Nephron (organoid): ENCODE measurements at regions not wholly inside any gene's neighbourhood (a gene's known extent, or its start where the extent isn't known, plus 50 kb on each side); places are given as distances from the start of the nearest gene placed in this dataset.

Experiments used
- H3K27ac Mint-ChIP-seq, 3 experiments: 2 replicates each; pipeline ENCODE4 v1.8.0; 2020; ENCODE audit warnings: mixed read lengths in 3 of 3, mild to moderate bottlenecking in 2 of 3, moderate library complexity in 1 of 3
- H3K27me3 Mint-ChIP-seq: 2 replicates; pipeline ENCODE4 v1.8.0; 2021; ENCODE audit warnings: low read depth, mild to moderate bottlenecking, moderate library complexity, mixed read lengths
- H3K36me3 Mint-ChIP-seq: 2 replicates; pipeline ENCODE4 v1.8.0; 2020; ENCODE audit warnings: low read depth, mixed read lengths
- H3K4me1 Mint-ChIP-seq: 2 replicates; pipeline ENCODE4 v1.8.0; 2020; ENCODE audit warnings: mixed read lengths
- H3K4me3 Mint-ChIP-seq, 3 experiments: 2 replicates each; pipeline ENCODE4 v1.8.0; 2020; ENCODE audit warnings: mild to moderate bottlenecking in 3 of 3, mixed read lengths in 3 of 3, moderate library complexity in 2 of 3
- H3K9me3 Mint-ChIP-seq: 2 replicates; pipeline ENCODE4 v1.8.0; 2020; ENCODE audit warnings: mixed read lengths
- CTCF ChIP-seq, 3 experiments: fragments of 200-600 bp; sonication (generic); IDR thresholded peaks; one replicate each; pipeline ENCODE4 v1.5.0; 2021; ENCODE audit warnings: antibody characterized with exemption in 3 of 3; ENCODE audit not compliant: unreplicated experiment in 3 of 3

- peak overlapping the region in 1 of 3 experiments; percentile 2 for H3K27ac Mint-ChIP-seq
- H3K36me3 Mint-ChIP-seq: peaks cover 6% of the 10 kb centered on the region
- H3K4me3 Mint-ChIP-seq: no peak overlapping the region
- peaks cover 16% of the 10 kb centered on the region for H3K9me3 Mint-ChIP-seq
- H3K4me1 Mint-ChIP-seq: peaks cover 19% of the 10 kb centered on the region
- no peak for TF ChIP-seq CTCF (IDR thresholded peaks at IDR 0.05; ENCODE audit: unreplicated experiment in 3 of 3)
- no peaks in the 10 kb centered on the region for H3K27me3 Mint-ChIP-seq
Observed at GRCh38 chr1:118649369-118650106, 338.6 kb downstream of the TBX15 start.

- no peaks in the 10 kb centered on the region for H3K4me1 Mint-ChIP-seq
- H3K9me3 Mint-ChIP-seq: peaks cover 57% of the 10 kb centered on the region
- TF ChIP-seq CTCF (IDR thresholded peaks at IDR 0.05; ENCODE audit: unreplicated experiment in 3 of 3): no peak
- H3K36me3 Mint-ChIP-seq: peaks cover 4% of the 10 kb centered on the region
- H3K4me3 Mint-ChIP-seq: no peak overlapping the region
- no peak overlapping the region for H3K27ac Mint-ChIP-seq
- no peaks in the 10 kb centered on the region for H3K27me3 Mint-ChIP-seq
Observed at GRCh38 chr1:118636004-118636403, 352.1 kb downstream of the TBX15 start.

GRCh38 chr1:118627435-118627834, 360.7 kb downstream of the TBX15 start:
- H3K9me3 Mint-ChIP-seq: peaks cover 7% of the 10 kb centered on the region
- H3K36me3 Mint-ChIP-seq: no peaks in the 10 kb centered on the region
- H3K4me3 Mint-ChIP-seq: no peak overlapping the region
- H3K27ac Mint-ChIP-seq: no peak overlapping the region
- TF ChIP-seq CTCF (IDR thresholded peaks at IDR 0.05; ENCODE audit: unreplicated experiment in 3 of 3): no peak
- H3K27me3 Mint-ChIP-seq: no peaks in the 10 kb centered on the region
- H3K4me1 Mint-ChIP-seq: no peaks in the 10 kb centered on the region

- H3K9me3 Mint-ChIP-seq: peaks cover 4% of the 10 kb centered on the region
- H3K27me3 Mint-ChIP-seq: no peaks in the 10 kb centered on the region
- no peaks in the 10 kb centered on the region for H3K4me1 Mint-ChIP-seq
- H3K36me3 Mint-ChIP-seq: no peaks in the 10 kb centered on the region
- TF ChIP-seq CTCF (IDR thresholded peaks at IDR 0.05; ENCODE audit: unreplicated experiment in 3 of 3): no peak
- H3K27ac Mint-ChIP-seq: no peak overlapping the region
- no peak overlapping the region for H3K4me3 Mint-ChIP-seq
Observed at GRCh38 chr1:118621839-118622238, 366.3 kb downstream of the TBX15 start.

GRCh38 chr1:118618618-118619340, 369.4 kb downstream of the TBX15 start:
- no peak for TF ChIP-seq CTCF (IDR thresholded peaks at IDR 0.05; ENCODE audit: unreplicated experiment in 3 of 3)
- peaks cover 22% of the 10 kb centered on the region for H3K9me3 Mint-ChIP-seq
- H3K27ac Mint-ChIP-seq: no peak overlapping the region
- H3K36me3 Mint-ChIP-seq: no peaks in the 10 kb centered on the region
- H3K27me3 Mint-ChIP-seq: no peaks in the 10 kb centered on the region
- no peak overlapping the region for H3K4me3 Mint-ChIP-seq
- no peaks in the 10 kb centered on the region for H3K4me1 Mint-ChIP-seq
